ENCODE measurements at regions not wholly inside any gene's neighbourhood (a gene's known extent, or its start where the extent isn't known, plus 50 kb on each side); places are given as distances from the start of the nearest gene placed in this dataset.
"Not testable (repeated sequence)": the region's sequence is repeated elsewhere in the genome, so short reads cannot be mapped to it uniquely, and the experiment has no call there.

DNA sequence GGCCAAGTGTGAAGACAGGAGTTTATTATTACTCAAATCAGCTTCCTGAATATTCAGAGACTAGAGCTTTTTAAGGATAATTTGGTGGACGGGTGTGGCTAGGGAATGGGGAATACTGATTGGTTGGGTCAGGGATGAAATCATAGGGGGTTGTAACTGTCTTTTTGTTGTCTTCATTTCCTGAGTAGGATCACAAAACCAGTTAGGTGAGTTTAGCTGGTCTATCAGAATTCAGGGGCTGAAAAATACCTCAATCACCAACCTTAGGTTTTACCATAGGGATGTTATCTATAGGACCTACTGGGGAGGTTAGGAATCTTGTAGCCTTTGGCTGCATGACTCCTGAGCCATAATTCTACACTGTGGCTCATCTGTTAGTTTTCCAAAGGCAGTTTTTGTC lies 235.8 kb downstream of the YTHDC2 start:
- no peak for DNase-seq (ENCODE audit: low spot score in 2 of 2)
- intact Hi-C loops (cut with DNase I; ENCODE audit: low total_unique reads) = no loop called here
- TF ChIP-seq POLR2A (IDR thresholded peaks at IDR 0.05) = no peak
- TF ChIP-seq, protein P1, sequence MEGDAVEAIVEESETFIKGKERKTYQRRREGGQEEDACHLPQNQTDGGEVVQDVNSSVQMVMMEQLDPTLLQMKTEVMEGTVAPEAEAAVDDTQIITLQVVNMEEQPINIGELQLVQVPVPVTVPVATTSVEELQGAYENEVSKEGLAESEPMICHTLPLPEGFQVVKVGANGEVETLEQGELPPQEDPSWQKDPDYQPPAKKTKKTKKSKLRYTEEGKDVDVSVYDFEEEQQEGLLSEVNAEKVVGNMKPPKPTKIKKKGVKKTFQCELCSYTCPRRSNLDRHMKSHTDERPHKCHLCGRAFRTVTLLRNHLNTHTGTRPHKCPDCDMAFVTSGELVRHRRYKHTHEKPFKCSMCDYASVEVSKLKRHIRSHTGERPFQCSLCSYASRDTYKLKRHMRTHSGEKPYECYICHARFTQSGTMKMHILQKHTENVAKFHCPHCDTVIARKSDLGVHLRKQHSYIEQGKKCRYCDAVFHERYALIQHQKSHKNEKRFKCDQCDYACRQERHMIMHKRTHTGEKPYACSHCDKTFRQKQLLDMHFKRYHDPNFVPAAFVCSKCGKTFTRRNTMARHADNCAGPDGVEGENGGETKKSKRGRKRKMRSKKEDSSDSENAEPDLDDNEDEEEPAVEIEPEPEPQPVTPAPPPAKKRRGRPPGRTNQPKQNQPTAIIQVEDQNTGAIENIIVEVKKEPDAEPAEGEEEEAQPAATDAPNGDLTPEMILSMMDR (IDR thresholded peaks at IDR 0.05) = no peak
- no peak overlapping the region for H3K4me3 ChIP-seq (ENCODE audit: low read depth, poor library complexity, severe bottlenecking)
- WGBS, 2 donors = 80 to 91% methylated on average over 1 of the region's 1 CpG

DNA sequence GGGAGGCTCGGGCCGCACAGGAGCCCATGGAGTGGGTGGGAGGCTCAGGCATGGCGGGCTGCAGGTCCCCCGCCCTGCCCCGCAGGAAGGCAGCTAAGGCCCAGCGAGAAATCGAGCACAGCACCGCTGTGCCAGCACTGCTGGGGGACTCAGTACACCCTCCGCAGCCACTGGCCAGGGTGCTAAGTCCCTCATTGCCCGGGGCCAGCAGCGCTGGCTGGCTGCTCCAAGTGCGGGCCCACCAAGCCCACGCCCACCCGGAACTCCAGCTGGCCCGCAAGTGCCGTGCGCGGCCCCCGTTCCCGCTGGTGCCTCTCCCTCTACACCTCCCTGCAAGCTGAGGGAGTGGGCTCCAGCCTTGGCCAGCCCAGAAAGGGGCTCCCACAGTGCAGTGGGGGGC lies 239.7 kb downstream of the YTHDC2 start:
- DNase-seq (ENCODE audit: low spot score in 2 of 2); intact Hi-C loops (cut with DNase I; ENCODE audit: low total_unique reads); H3K4me3 ChIP-seq (ENCODE audit: low read depth, poor library complexity, severe bottlenecking): not testable (repeated sequence)
- 96 to 100% methylated on average over 4 to 14 of the region's 20 CpGs for WGBS, 2 donors

DNA sequence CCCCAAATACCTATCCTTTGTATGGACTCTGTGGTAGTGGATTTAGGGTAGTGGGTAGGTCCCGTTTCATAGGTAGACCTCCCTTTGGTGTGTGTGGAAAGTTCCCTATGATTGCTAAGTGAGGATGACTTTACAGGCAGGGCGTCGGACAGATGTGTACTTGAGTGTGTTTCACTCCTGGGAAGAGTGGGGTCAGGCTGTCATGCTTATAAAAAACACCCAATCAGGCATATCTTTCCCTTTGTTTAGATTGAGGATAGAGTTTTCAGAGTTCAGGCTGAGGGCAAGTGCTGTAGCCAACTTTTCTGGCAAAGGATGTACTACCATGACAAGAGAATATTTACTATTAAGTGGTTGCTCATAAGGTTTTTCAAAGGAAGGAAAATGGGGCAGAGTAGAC lies 242.0 kb downstream of the YTHDC2 start:
- WGBS, 2 donors = 86 to 95% methylated on average over 3 of the region's 3 CpGs
- intact Hi-C loops (cut with DNase I; ENCODE audit: low total_unique reads) = no loop called here
- no peak for DNase-seq (ENCODE audit: low spot score in 2 of 2)
- TF ChIP-seq, protein P1 (IDR thresholded peaks at IDR 0.05) = no peak
- no peak for TF ChIP-seq POLR2A (IDR thresholded peaks at IDR 0.05)
- H3K4me3 ChIP-seq (ENCODE audit: low read depth, poor library complexity, severe bottlenecking) = no peak overlapping the region

DNA sequence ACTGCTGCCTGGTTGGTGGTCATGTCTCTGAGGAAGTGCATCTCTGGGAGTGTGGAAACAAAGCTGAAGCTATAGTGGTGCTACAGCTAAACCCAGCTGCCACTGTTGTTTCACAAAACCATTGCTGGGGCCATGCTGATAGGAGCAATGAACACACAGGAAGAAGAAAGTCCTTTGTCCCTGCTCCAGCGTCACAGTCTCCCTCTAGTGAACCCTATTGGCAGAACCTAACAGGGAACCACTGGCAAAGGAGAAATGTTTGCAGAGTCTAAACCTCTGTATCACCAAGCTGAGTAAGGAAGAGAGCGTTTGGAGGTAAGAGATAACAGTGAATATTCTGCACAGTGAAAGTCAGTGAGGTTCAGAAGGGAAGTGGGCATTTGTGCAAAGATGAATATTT lies 244.0 kb downstream of the YTHDC2 start:
- intact Hi-C loops (cut with DNase I; ENCODE audit: low total_unique reads) = no loop called here
- no peak for DNase-seq (ENCODE audit: low spot score in 2 of 2)
- TF ChIP-seq POLR2A (IDR thresholded peaks at IDR 0.05) = no peak
- TF ChIP-seq, protein P1 (IDR thresholded peaks at IDR 0.05) = no peak
- H3K4me3 ChIP-seq (ENCODE audit: low read depth, poor library complexity, severe bottlenecking) = no peak overlapping the region
- WGBS, 2 donors = 76 to 79% methylated on average over 2 of the region's 2 CpGs

DNA sequence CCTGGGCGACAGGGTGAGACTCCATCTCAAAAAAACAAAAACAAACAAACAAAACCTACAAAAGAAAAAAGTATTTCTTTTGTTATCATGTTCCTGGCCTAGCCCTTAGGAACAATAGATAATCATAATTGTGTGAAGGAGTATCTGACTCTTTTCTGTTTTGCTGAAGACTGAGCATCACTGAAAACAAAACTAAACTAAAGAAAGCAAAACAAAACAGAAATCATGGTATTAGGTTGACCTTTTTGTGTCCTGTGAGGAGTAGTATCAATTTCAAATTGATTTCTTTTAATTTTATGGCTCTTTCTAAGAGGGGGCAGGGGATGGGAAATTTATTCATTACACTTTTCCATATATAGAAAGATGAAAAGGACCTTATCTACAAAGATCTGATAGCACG lies 246.0 kb downstream of the YTHDC2 start:
- TF ChIP-seq, protein P1 (IDR thresholded peaks at IDR 0.05) = no peak
- no peak for TF ChIP-seq POLR2A (IDR thresholded peaks at IDR 0.05)
- no peak overlapping the region for H3K4me3 ChIP-seq (ENCODE audit: low read depth, poor library complexity, severe bottlenecking)
- intact Hi-C loops (cut with DNase I; ENCODE audit: low total_unique reads) = no loop called here
- no peak for DNase-seq (ENCODE audit: low spot score in 2 of 2)
- WGBS, 2 donors = 55 to 65% methylated on average over 2 of the region's 2 CpGs

DNA sequence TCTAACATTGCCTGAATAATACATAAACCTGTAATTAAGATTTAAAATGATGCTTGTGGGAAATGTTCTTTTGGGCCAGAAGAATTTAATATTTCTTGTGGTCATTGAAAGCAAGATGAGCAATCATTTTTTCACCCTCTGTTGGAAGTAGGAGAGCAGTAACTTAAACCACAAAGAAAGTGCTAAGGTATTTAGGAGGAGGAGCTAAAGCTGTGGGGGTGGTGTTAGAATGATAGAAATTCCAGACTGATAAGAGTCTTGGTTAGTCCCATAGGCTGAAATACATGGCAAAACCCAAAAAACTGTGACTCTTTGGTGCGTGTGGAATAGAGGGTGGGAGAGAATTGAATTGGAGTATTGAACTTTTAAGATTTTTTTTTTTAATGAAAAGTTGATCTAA lies 247.0 kb downstream of the YTHDC2 start:
- DNase-seq (ENCODE audit: low spot score in 2 of 2) = no peak
- intact Hi-C loops (cut with DNase I; ENCODE audit: low total_unique reads) = no loop called here
- no peak overlapping the region for H3K4me3 ChIP-seq (ENCODE audit: low read depth, poor library complexity, severe bottlenecking)
- TF ChIP-seq, protein P1 (IDR thresholded peaks at IDR 0.05) = no peak
- TF ChIP-seq POLR2A (IDR thresholded peaks at IDR 0.05) = no peak
- WGBS, 2 donors = 69 to 76% methylated on average over 1 of the region's 1 CpG
